ENCODE measurements at regions not wholly inside any gene's neighbourhood (a gene's known extent, or its start where the extent isn't known, plus 50 kb on each side); places are given as distances from the start of the nearest gene placed in this dataset.

GRCh38 chr4:56757821-56758411 lies 63.6 kb downstream of the SPINK2 start:
- peak; percentile 70 for DNase-seq

- DNase-seq, result peak; percentile 38
Observed at GRCh38 chr4:56757261-56757746, 64.2 kb downstream of the SPINK2 start.

- no peak for DNase-seq
Observed at GRCh38 chr4:56755901-56756300, 65.6 kb downstream of the SPINK2 start.

- DNase-seq, result peak; percentile 86
Observed at GRCh38 chr4:56752985-56753384, 68.5 kb downstream of the SPINK2 start.

- no peak for DNase-seq
Observed at GRCh38 chr4:56750231-56750630, 69.1 kb upstream of the HOPX start.

GRCh38 chr4:56748271-56748670 lies 67.2 kb upstream of the HOPX start:
- no peak for DNase-seq

GRCh38 chr4:56746639-56747038 lies 65.5 kb upstream of the HOPX start:
- DNase-seq, result no peak

GRCh38 chr4:56745042-56745441 lies 63.9 kb upstream of the HOPX start:
- DNase-seq, result no peak

GRCh38 chr4:56744030-56744429 lies 62.9 kb upstream of the HOPX start:
- peak; percentile 49 for DNase-seq

GRCh38 chr4:56743550-56743949 lies 62.5 kb upstream of the HOPX start:
- peak; percentile 67 for DNase-seq

GRCh38 chr4:56742080-56742871 lies 61.2 kb upstream of the HOPX start:
- no peak for DNase-seq

GRCh38 chr4:56741595-56741994 lies 60.5 kb upstream of the HOPX start:
- no peak for DNase-seq

- DNase-seq, result no peak
Observed at GRCh38 chr4:56739066-56739777, 58.1 kb upstream of the HOPX start.

- DNase-seq, result no peak
Observed at GRCh38 chr4:56737666-56738065, 56.6 kb upstream of the HOPX start.

- no peak for DNase-seq
Observed at GRCh38 chr4:56733352-56733751, 52.3 kb upstream of the HOPX start.

- DNase-seq, result no peak
Observed at GRCh38 chr4:56732301-56732700, 51.2 kb upstream of the HOPX start.

- no peak for DNase-seq
Observed at GRCh38 chr4:56731857-56732256, 50.8 kb upstream of the HOPX start.

Measured in DMS53 (cell line).